Endothelial cell of umbilical vein (primary cell): ENCODE measurements at regions not wholly inside any gene's neighbourhood (a gene's known extent, or its start where the extent isn't known, plus 50 kb on each side); places are given as distances from the start of the nearest gene placed in this dataset.

Experiments used
- BruUV-seq: library from RNA; stranded (reverse); fragments of 400-500 nt; replicated peaks from 2 replicates; lab custom pipeline; 2021; lab: Mats Ljungman, UMichigan
- CTCF ChIA-PET: fragments of 300-600, 350-600 bp; sonication (Branson Sonifier 250); formaldehyde crosslinking; loops from one replicate; lab custom pipeline; 2021; ENCODE audit warnings: antibody characterized with exemption, inconsistent platforms; lab: Charles Lee
- POLR2A ChIA-PET: fragments of 300-600, 350-600 bp; sonication (Branson Sonifier 250); formaldehyde crosslinking; loops from one replicate; lab custom pipeline; 2021; ENCODE audit warnings: antibody characterized with exemption, inconsistent platforms; lab: Charles Lee
- DNase-seq: peaks from one replicate; pipeline ENCODE4 v3.0.0-alpha.2; 2011; ENCODE audit warnings: low read depth, low spot score
- FAIRE-seq: peaks from 2 replicates; lab custom pipeline; 2011; peaks lifted over from hg19 to GRCh38; lab: Jason Lieb, UNC
- H2AFZ ChIP-seq: 2 replicates; pipeline ENCODE4 v1.6.0; 2012; ENCODE audit warnings: low read depth, low read length, control low read depth, inconsistent platforms
- H3K27ac ChIP-seq: 2 replicates; pipeline ENCODE4 v1.5.1; 2011; ENCODE audit warnings: low read depth, mild to moderate bottlenecking, control low read depth, low read length, moderate library complexity; ENCODE audit not compliant: insufficient read depth
- H3K27me3 ChIP-seq, 2 experiments: 2 replicates each; pipeline versions ENCODE4 v1.6.0 to v1.6.1; 2011; ENCODE audit warnings: low read length in 2 of 2, mixed read lengths in 1 of 2; ENCODE audit not compliant: control insufficient read depth in 2 of 2, insufficient read depth in 2 of 2
- H3K36me3 ChIP-seq, 2 experiments: 2 replicates in 1 of 2; 3 replicates in 1 of 2; pipeline ENCODE4 v1.5.1; 2011; ENCODE audit warnings: low read length in 2 of 2, mild to moderate bottlenecking in 1 of 2, moderate library complexity in 1 of 2; ENCODE audit not compliant: control insufficient read depth in 2 of 2, insufficient read depth in 2 of 2; ENCODE audit errors: extremely low read depth in 1 of 2
- H3K4me1 ChIP-seq: 3 replicates; pipeline ENCODE4 v1.5.1; 2011; ENCODE audit warnings: mild to moderate bottlenecking, low read length; ENCODE audit not compliant: control insufficient read depth, insufficient read depth; ENCODE audit errors: extremely low read depth
- H3K4me2 ChIP-seq: 2 replicates; pipeline ENCODE4 v1.6.1; 2011; ENCODE audit warnings: low read length, control low read depth, mixed read lengths; ENCODE audit not compliant: insufficient read depth
- H3K4me3 ChIP-seq, 3 experiments: fragments of 200-600 bp in 1 of 3; sonication (generic), shearing (Covaris generic) in 1 of 3; replicated peaks in 1 of 3; 2 replicates each; pipeline ENCODE4 v1.5.1; 2011 to 2016; ENCODE audit warnings: control low read depth in 3 of 3, low read length in 3 of 3, mild to moderate bottlenecking in 2 of 3, inconsistent platforms in 1 of 3, low read depth in 1 of 3, moderate library complexity in 1 of 3; ENCODE audit not compliant: insufficient read depth in 1 of 3
- H3K79me2 ChIP-seq: 2 replicates; pipeline ENCODE4 v1.6.0; 2012; ENCODE audit warnings: low read length, inconsistent platforms; ENCODE audit not compliant: control insufficient read depth, insufficient read depth
- H3K9ac ChIP-seq: replicated peaks from 2 replicates; pipeline ENCODE3; 2011; ENCODE audit warnings: low read length, control low read depth; ENCODE audit not compliant: insufficient read depth; ENCODE audit errors: extremely low read depth
- H3K9me1 ChIP-seq: replicated peaks from 3 replicates; pipeline ENCODE4 v1.6.0; 2011; ENCODE audit warnings: mild to moderate bottlenecking, low read length; ENCODE audit not compliant: control insufficient read depth, insufficient read depth; ENCODE audit errors: extremely low read depth
- H3K9me3 ChIP-seq: replicated peaks from 2 replicates; pipeline ENCODE4 v1.5.1; 2012; ENCODE audit warnings: low read length, inconsistent platforms; ENCODE audit not compliant: control insufficient read depth, insufficient read depth
- H4K20me1 ChIP-seq: replicated peaks from 2 replicates; pipeline ENCODE3; 2011; ENCODE audit warnings: mild to moderate bottlenecking, low read length; ENCODE audit not compliant: control insufficient read depth, insufficient read depth; ENCODE audit errors: extremely low read depth
- EZH2 ChIP-seq: IDR thresholded peaks from 2 replicates; pipeline ENCODE4 v1.6.1; 2012; ENCODE audit warnings: borderline replicate concordance, low read depth, mild to moderate bottlenecking, moderate library complexity, low read length, inconsistent platforms; ENCODE audit not compliant: severe bottlenecking
- FOS ChIP-seq: IDR thresholded peaks from 2 replicates; pipeline ENCODE4 v1.6.1; 2011; ENCODE audit warnings: mild to moderate bottlenecking, low read length, moderate library complexity, borderline replicate concordance; ENCODE audit not compliant: insufficient read depth
- GATA2 ChIP-seq: IDR thresholded peaks from 2 replicates; pipeline ENCODE4 v1.7.0; 2011; ENCODE audit warnings: low read depth, mild to moderate bottlenecking, moderate library complexity, mixed read lengths, low read length; ENCODE audit not compliant: insufficient read length, insufficient read depth
- JUN ChIP-seq: IDR thresholded peaks from 2 replicates; pipeline ENCODE4 v1.6.1; 2011; ENCODE audit warnings: borderline replicate concordance, low read depth; ENCODE audit not compliant: insufficient read length, insufficient read depth
- MYC ChIP-seq: IDR thresholded peaks from one replicate; pipeline ENCODE4 v1.6.1; 2011; ENCODE audit warnings: mild to moderate bottlenecking, low read depth, low read length
- POLR2A ChIP-seq: IDR thresholded peaks from 2 replicates; pipeline ENCODE4 v1.6.1; 2012; ENCODE audit warnings: low read depth, mild to moderate bottlenecking, control low read depth, low read length
- POLR2AphosphoS5 ChIP-seq: IDR thresholded peaks from 2 replicates; pipeline ENCODE4 v1.6.1; 2012; ENCODE audit warnings: low read depth, mild to moderate bottlenecking, control low read depth, low read length, moderate library complexity; ENCODE audit not compliant: insufficient read depth
- dilution Hi-C: fragments of 300-500 bp; cut with MboI; formaldehyde crosslinking; loops from one replicate; pipeline ENCODE4 v1.15.0; 2019; ENCODE audit warnings: low sequenced_read_pairs; ENCODE audit not compliant: extremely low pct_ligation_motif_present
- intact Hi-C: fragments of 100-400 bp; cut with micrococcal nuclease; formaldehyde crosslinking; loops from one replicate; pipeline ENCODE4 v1.10.0; 2022
- TF ChIP-seq, protein P1 (sequence below): IDR thresholded peaks from 2 replicates; pipeline ENCODE4 v1.6.1; 2011; ENCODE audit not compliant: insufficient read depth, insufficient read length
- TF ChIP-seq, protein P2 (sequence below), 2 donors: IDR thresholded peaks; 1 replicate in 1 of 2; 2 replicates in 1 of 2; pipeline ENCODE4 v1.5.1; 2011; ENCODE audit warnings: low read length in 2 of 2, mild to moderate bottlenecking in 2 of 2, moderate library complexity in 2 of 2, control low read depth in 1 of 2, inconsistent platforms in 1 of 2, low read depth in 1 of 2; ENCODE audit not compliant: insufficient read depth in 1 of 2; ENCODE audit errors: extremely low read depth in 1 of 2

DNA sequence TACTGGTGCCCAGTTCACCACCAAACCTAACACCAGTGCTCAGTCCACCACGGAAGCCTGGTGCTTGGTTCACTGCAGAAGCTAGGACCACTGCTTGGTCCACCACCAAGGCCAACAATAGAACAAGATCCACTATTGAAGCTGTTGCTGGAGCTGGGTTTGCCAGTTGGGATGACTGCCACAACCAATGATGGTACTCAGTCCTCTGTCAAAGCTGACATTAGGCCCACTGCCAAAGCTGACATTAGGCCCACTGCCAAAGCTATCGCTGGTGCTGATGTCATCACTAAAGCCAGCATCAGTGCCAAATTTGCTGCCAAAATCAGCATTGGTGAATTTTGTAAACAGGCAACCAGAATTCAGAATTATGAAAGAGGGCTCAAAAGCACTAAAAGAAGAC lies 1850.2 kb upstream of the RAG2 start:
- no peak overlapping the region for H3K9ac ChIP-seq
- H3K27ac ChIP-seq: no peak overlapping the region
- POLR2A ChIA-PET: no interaction called here
- intact Hi-C loops: no loop called here
- H3K36me3 ChIP-seq: no peaks in the 10 kb centered on the region
- no peaks in the 10 kb centered on the region for H3K27me3 ChIP-seq
- no peak overlapping the region for H2AFZ ChIP-seq
- no peaks in the 10 kb centered on the region for H4K20me1 ChIP-seq
- CTCF ChIA-PET: no interaction called here
- no peak overlapping the region for H3K4me3 ChIP-seq
- H3K9me1 ChIP-seq: no peaks in the 10 kb centered on the region
- H3K79me2 ChIP-seq: no peaks in the 10 kb centered on the region
- no peak for DNase-seq
- TF ChIP-seq, protein P1, sequence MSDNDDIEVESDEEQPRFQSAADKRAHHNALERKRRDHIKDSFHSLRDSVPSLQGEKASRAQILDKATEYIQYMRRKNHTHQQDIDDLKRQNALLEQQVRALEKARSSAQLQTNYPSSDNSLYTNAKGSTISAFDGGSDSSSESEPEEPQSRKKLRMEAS: no peak
- TF ChIP-seq POLR2AphosphoS5 (no peak), MYC (no peak), POLR2A (no peak), EZH2 (no peak), FOS (no peak), JUN (no peak), GATA2 (no peak)
- TF ChIP-seq, protein P2, sequence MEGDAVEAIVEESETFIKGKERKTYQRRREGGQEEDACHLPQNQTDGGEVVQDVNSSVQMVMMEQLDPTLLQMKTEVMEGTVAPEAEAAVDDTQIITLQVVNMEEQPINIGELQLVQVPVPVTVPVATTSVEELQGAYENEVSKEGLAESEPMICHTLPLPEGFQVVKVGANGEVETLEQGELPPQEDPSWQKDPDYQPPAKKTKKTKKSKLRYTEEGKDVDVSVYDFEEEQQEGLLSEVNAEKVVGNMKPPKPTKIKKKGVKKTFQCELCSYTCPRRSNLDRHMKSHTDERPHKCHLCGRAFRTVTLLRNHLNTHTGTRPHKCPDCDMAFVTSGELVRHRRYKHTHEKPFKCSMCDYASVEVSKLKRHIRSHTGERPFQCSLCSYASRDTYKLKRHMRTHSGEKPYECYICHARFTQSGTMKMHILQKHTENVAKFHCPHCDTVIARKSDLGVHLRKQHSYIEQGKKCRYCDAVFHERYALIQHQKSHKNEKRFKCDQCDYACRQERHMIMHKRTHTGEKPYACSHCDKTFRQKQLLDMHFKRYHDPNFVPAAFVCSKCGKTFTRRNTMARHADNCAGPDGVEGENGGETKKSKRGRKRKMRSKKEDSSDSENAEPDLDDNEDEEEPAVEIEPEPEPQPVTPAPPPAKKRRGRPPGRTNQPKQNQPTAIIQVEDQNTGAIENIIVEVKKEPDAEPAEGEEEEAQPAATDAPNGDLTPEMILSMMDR (IDR thresholded peaks at IDR 0.05; ENCODE audit: extremely low read depth in 1 of 2, insufficient read depth in 1 of 2, low read depth in 1 of 2, low read length in 2 of 2): no peak
- dilution Hi-C loops: no loop called here
- H3K9me3 ChIP-seq: no peaks in the 10 kb centered on the region
- H3K4me1 ChIP-seq: no peaks in the 10 kb centered on the region
- no TSS peak for BruUV-seq
- no peak for FAIRE-seq
- no peak overlapping the region for H3K4me2 ChIP-seq
